ENCODE measurements at regions not wholly inside any gene's neighbourhood (a gene's known extent, or its start where the extent isn't known, plus 50 kb on each side); places are given as distances from the start of the nearest gene placed in this dataset.

DNA sequence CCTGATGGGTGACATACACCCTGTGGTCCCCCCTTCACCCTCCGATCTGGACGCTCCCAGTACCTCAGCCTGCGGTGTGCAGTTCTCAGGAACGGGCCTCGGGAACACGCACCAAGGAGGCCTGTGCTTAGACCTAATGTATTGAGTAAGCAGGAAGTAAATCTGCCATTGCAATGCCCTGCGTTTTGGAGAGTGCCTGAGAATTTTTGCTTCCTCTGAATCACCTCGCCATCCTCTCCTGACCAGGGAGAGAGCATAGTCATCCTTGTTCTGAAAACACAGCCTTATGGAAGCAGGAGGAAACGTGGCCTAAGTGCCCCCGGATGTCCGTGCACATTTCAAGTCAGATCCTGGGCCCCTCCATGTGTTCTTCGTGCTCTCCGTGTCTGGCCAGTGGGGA lies 272.2 kb downstream of the NDUFA10 start:
- TF ChIP-seq POLR2A (IDR thresholded peaks at IDR 0.05) = no peak
- no peak for TF ChIP-seq POLR2AphosphoS5 (IDR thresholded peaks at IDR 0.05)
- no peak for TF ChIP-seq EP300 (IDR thresholded peaks at IDR 0.05)
- TF ChIP-seq, protein P1, sequence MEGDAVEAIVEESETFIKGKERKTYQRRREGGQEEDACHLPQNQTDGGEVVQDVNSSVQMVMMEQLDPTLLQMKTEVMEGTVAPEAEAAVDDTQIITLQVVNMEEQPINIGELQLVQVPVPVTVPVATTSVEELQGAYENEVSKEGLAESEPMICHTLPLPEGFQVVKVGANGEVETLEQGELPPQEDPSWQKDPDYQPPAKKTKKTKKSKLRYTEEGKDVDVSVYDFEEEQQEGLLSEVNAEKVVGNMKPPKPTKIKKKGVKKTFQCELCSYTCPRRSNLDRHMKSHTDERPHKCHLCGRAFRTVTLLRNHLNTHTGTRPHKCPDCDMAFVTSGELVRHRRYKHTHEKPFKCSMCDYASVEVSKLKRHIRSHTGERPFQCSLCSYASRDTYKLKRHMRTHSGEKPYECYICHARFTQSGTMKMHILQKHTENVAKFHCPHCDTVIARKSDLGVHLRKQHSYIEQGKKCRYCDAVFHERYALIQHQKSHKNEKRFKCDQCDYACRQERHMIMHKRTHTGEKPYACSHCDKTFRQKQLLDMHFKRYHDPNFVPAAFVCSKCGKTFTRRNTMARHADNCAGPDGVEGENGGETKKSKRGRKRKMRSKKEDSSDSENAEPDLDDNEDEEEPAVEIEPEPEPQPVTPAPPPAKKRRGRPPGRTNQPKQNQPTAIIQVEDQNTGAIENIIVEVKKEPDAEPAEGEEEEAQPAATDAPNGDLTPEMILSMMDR (IDR thresholded peaks at IDR 0.05) = no peak
- DNase-seq (ENCODE audit: low spot score in 2 of 2) = no peak

DNA sequence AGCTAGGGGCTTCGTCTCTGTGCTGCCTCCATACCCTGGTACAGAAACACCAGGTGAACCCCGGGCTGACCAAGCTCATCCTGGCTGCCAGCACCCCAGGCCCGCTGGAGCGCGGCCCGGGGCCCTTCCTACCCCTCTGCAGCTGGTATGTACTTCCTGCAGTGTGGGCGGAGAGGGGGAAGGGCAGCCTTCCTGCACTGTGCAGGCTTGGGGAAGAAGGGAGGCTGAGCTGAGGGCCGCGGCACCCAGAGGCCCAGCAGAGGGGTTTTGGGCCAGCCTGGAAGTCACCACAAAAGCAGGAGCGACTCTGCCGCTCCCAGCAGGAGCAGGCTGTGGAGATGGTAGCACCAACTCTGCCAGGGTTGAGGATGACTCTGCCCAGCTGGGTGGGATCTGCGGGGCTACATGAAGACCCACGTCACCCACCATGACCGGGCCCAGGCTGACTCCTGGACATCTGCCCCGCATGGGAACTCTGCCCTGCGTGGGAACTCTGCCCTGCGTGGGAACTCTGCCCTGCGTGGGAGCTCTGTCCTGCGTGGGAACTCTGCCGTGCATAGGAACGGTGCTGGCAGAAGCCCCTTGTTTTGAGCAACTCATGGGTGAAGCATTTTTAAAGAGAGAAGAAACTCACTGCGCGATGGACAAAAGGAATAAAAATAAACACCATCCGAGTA lies 273.3 kb downstream of the NDUFA10 start:
- no peak overlapping the region for H3K27ac ChIP-seq
- TF ChIP-seq POLR2AphosphoS5 (IDR thresholded peaks at IDR 0.05) (no peak), POLR2A (IDR thresholded peaks at IDR 0.05) (no peak), EP300 (IDR thresholded peaks at IDR 0.05) (no peak)
- TF ChIP-seq, protein P1 (IDR thresholded peaks at IDR 0.05) = no peak
- peaks cover 15% of the 10 kb centered on the region for H3K4me1 ChIP-seq
- WGBS = 55% methylated on average over 10 of the region's 24 CpGs
- H3K27me3 ChIP-seq = peaks cover 3% of the 10 kb centered on the region
- no peak for DNase-seq (ENCODE audit: low spot score in 2 of 2)
- H3K9me3 ChIP-seq = no peaks in the 10 kb centered on the region
- no peaks in the 10 kb centered on the region for H3K36me3 ChIP-seq
- H3K4me3 ChIP-seq = no peak overlapping the region

More for the DNA sequence above, 272.2 kb downstream of the NDUFA10 start:
- H3K4me1 ChIP-seq = peaks cover 15% of the 10 kb centered on the region
- H3K36me3 ChIP-seq = no peaks in the 10 kb centered on the region
- WGBS = 86% methylated on average over 13 of the region's 13 CpGs
- H3K9me3 ChIP-seq = no peaks in the 10 kb centered on the region
- no peak overlapping the region for H3K4me3 ChIP-seq
- H3K27ac ChIP-seq = no peak overlapping the region
- H3K27me3 ChIP-seq = no peaks in the 10 kb centered on the region

DNA sequence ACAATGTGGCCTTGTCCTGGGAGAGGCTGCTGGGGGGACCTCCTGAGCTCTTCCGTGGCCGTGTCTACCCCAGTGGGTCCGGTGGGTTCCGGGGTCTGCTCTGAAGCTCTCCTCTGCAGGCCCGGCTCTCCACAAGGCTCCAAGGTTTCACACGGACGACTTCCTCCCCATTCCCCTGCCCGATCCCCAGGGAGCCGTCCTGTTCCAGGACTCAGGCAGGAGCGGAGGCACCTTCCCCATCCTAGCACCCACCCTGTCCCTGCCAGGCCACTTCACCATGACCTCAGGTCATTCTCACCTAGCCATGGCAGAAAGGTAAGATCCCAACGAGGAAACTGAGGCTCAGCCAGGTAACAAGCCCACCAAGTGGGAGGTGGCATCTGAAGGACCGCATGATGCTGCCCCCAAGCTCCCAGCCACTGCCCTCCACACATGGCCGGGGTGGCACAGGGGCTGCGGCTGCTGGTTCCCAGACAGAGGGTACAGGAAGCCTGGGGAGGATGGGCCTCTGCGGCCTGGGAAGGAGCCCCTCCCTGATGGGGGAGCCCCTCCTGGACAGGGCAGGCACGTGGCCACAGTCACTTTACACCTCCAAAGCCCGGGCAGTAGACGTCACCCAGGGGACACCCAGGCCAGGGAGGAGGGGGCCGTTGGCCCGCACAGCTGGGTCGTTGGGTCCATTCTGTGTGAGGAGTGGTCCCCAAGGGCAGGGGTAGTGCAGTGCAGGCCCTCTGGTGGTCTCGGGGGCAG lies 274.0 kb downstream of the NDUFA10 start:
- Histone ChIP-seq H3K27ac (no peak overlapping the region), H3K9me3 (no peaks in the 10 kb centered on the region), H3K4me1 (peaks cover 12% of the 10 kb centered on the region), H3K27me3 (peaks cover 6% of the 10 kb centered on the region), H3K4me3 (no peak overlapping the region), H3K36me3 (no peaks in the 10 kb centered on the region)
- DNase-seq (ENCODE audit: low spot score in 2 of 2) = no peak
- TF ChIP-seq POLR2A (IDR thresholded peaks at IDR 0.05) = no peak
- WGBS = 85% methylated on average over 10 of the region's 22 CpGs

DNA sequence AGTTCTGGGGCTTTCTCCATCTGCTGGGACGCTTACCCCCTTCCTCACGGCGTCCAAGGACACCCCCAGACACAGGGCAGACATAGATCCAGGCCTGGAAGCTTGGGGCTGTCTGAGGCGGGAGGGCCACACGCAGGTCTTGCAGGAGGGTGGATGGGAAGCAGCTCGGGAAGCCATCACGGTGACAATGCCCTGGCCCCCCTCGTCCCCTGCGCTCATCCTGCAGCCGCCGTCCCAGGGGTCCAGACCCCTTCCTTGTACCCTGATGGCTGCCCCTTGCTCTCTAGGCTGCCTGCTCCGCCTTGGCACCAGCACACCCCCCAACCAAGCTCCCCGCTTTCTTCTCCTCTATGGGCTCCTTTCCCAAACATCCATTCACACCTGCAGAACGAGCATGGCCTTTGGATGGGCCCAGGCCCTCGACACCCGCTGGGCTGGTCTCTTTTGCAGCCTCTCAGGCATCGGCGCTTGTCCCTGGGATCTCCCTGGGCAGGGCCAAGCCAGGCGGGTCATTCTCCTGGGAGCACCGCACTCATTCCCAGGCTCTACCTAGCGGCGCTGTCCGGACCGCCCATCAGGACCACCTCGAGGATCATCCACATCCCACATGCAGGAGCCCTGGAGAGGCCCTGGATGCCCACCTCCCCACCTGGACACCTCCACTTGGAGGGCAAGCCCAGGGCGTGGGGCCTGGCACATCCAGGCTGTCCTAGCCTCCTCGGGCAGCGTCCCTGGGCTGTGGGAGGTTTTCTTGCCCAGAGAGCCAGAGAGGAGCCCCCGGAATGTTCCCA lies 274.9 kb downstream of the NDUFA10 start:
- H3K4me3 ChIP-seq = no peak overlapping the region
- TF ChIP-seq, protein P1 (IDR thresholded peaks at IDR 0.05) = no peak
- TF ChIP-seq EP300 (IDR thresholded peaks at IDR 0.05) (no peak), POLR2AphosphoS5 (IDR thresholded peaks at IDR 0.05) (no peak), POLR2A (IDR thresholded peaks at IDR 0.05) (no peak)
- H3K27ac ChIP-seq = no peak overlapping the region
- H3K27me3 ChIP-seq = peaks cover 6% of the 10 kb centered on the region
- 97% methylated on average over 19 of the region's 29 CpGs for WGBS
- H3K4me1 ChIP-seq = peaks cover 12% of the 10 kb centered on the region
- H3K36me3 ChIP-seq = no peaks in the 10 kb centered on the region
- no peaks in the 10 kb centered on the region for H3K9me3 ChIP-seq
- no peak for DNase-seq (ENCODE audit: low spot score in 2 of 2)

DNA sequence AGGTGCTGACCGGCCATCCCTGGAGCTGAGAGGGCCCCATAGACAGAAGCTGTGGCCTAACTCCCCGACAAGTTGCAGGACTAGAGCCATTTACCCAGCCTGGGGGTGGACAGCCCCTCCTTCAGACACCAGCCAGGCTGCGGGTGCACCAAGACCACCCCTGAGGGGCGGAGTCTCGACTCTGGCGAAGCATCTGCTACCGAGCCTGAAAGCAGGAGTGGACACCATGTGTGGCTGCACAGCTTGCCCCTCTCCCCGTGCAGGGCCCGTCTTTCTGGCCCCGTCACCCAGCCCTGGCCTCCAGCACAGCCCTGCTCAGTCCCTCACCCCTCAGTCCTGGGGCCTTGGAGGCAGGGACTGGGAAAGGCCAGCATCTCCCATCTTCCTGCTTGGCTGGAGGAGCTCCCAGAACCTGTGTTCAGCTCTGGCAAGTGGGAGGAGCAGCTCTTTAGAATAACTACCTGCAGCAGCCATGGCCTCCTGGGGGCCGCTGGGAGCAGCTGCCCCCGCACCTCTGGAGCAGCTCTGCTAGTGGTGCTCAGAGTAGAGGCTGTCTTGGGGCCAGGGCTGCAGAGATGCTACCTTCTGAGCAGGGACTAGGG lies 275.8 kb downstream of the NDUFA10 start:
- TF ChIP-seq POLR2A (IDR thresholded peaks at IDR 0.05) (no peak), EP300 (IDR thresholded peaks at IDR 0.05) (no peak), POLR2AphosphoS5 (IDR thresholded peaks at IDR 0.05) (no peak)
- TF ChIP-seq, protein P1 (IDR thresholded peaks at IDR 0.05) = no peak
- no peak for DNase-seq (ENCODE audit: low spot score in 2 of 2)
- H3K36me3 ChIP-seq = no peaks in the 10 kb centered on the region
- WGBS = 88% methylated on average over 7 of the region's 12 CpGs
- H3K4me1 ChIP-seq = peaks cover 12% of the 10 kb centered on the region
- peaks cover 10% of the 10 kb centered on the region for H3K27me3 ChIP-seq
- H3K27ac ChIP-seq = no peak overlapping the region
- H3K4me3 ChIP-seq = no peak overlapping the region
- no peaks in the 10 kb centered on the region for H3K9me3 ChIP-seq

Measured in suprapubic skin (tissue), 4 donors.